GM18867 (cell line): ENCODE measurements at regions not wholly inside any gene's neighbourhood (a gene's known extent, or its start where the extent isn't known, plus 50 kb on each side); places are given as distances from the start of the nearest gene placed in this dataset.

Experiments
- ATAC-seq: cut with Tn5 transposase; IDR thresholded peaks from one replicate; pipeline ENCODE4 v1.9.1; 2021; ENCODE audit warnings: mild to moderate bottlenecking, moderate library complexity; ENCODE audit not compliant: unreplicated experiment

DNA sequence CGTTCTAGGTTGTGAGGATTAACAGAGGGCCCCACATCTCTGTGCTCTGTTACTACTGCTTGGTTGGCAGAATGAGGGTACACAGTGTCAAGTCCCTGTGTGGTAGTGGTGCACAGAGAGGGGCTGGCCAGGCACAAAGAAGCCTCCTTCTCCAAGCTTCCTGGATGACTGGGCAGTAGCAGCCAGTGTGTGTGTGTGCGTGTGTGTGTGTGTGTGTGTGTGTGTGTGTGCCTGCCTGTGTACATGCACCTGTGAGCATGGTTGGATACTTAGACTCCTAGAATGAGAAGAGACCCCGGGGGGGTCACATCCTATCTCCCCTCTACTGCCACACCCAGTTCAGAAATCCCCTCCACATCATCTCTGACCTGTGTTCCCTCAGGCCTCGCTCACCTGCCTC lies 146.7 kb upstream of the UNC5B start:
- no peak for ATAC-seq

DNA sequence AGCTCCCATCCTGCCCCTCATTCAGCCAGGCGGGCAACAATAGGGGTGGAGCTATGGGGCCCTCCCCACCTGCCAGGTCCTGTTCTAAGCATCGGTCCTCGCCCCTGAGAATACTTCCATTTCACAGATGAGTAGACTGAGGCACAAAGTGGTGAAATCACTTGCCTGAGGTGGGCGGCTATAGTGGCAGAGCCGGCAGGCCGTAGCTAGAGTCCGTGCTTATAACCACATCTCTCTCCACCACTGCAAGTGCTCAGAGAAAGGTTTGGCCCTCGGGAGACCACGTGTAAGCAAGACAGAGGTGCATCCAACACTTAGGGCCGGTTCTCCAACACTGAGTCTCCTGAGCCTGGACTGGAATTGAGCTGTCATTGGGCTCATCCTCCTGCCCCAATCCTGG lies 145.8 kb upstream of the UNC5B start:
- ATAC-seq, result no peak

DNA sequence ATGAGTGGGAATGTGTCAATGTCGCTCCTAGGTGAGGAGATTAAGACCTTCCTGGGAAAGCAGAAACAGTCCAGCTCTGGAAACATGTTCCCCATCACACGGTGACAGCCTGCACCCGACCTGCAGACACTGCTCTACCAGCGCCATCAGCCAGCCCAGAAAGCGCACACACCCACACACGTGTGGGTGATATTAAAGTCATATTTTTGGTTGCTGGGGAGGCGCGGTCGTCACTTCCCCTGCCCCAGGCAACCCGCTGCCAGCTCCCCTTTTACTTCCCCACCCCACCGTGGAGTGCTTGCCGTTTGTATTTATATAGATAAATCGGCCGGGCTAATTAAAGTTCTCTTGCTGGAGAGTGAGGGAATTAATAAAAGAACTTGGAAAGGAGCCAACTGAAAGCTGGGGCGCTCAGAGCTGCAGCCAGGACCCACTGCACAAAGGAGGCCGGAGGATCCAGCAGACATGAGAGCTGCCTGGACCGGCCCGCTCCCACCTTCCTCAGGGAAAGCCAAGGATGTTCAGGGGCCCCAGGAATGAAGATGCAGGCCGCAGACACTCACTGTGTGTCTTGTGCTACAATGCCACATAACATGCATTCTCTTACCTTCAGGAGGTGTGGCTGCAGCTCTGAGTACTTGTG lies 145.2 kb upstream of the UNC5B start:
- ATAC-seq, result no peak

DNA sequence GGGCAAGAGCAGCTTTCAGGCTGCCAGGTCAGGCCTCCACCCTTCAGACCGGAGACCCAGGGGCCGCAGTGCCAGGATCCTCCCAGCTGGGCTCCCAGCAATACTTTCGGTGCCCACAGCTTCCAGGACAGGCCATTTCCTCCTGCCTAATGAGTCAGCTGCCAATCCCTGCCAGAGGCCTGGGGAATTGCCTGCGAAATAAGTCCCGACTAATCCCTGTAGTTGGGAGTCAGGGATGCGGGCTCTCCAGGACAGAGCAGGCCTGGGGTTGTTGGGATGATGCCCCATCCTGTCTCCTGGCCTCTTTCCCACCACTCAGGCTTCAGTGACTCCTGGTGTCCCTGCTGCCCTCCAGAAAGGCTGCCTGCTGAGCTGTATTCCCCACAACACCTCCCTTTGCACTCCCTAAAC lies 143.5 kb upstream of the UNC5B start:
- ATAC-seq, result no peak

DNA sequence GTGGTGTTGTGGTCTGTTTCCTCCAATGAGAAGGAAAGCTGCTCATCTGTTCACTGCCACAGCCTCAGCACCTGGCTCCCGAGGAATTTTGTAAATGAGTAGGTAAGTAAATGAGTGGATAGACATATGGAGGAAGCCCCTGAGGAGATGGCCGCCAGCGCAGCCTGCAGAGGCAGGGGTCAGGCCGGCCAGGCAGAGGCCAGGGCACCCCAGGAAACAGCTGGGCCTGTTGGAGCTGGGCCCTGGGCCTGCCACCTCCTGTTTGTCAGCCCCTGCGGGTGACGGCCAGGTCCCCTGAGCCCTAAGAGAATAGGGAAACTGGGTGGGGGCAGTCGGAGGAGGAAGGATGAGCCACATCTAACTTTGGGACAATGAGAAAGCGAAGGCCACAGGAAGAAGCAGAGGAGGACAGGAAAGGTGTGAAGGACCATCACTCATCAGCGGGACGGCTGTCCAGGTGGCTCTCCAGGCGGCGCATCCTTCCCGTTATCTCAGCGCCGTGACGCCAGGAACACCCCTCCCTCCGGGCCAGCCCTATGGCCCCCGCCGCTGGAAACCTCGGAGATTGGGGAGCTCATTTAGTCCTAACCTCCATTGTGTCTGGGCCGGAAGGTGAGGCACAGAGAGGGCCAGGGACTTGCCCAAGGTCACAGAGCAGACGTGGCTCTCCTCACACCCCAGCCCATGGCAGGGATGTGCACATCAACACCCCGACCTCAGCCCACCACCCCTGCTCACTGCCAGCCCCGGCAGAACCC lies 142.3 kb upstream of the UNC5B start:
- ATAC-seq, result no peak

DNA sequence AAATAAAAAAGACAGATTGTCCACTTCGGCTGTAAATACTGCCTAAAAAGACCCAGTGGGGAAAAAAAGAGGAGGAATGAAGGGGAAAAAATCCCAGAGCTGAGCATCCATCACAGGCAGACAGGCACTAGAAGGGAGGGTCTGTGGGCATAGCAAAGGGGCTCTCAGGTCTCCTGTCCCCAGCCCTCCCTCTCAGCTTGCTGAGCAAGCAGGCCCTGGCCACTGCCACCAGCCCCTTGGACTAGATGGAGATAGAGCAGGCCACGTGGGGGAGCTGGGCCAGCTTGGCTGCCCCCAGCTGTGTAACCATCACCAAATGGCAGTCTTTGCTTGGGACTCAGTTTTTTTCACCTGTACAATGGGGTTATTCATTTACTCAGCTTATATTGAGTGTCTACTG lies 141.6 kb upstream of the UNC5B start:
- ATAC-seq, result no peak

DNA sequence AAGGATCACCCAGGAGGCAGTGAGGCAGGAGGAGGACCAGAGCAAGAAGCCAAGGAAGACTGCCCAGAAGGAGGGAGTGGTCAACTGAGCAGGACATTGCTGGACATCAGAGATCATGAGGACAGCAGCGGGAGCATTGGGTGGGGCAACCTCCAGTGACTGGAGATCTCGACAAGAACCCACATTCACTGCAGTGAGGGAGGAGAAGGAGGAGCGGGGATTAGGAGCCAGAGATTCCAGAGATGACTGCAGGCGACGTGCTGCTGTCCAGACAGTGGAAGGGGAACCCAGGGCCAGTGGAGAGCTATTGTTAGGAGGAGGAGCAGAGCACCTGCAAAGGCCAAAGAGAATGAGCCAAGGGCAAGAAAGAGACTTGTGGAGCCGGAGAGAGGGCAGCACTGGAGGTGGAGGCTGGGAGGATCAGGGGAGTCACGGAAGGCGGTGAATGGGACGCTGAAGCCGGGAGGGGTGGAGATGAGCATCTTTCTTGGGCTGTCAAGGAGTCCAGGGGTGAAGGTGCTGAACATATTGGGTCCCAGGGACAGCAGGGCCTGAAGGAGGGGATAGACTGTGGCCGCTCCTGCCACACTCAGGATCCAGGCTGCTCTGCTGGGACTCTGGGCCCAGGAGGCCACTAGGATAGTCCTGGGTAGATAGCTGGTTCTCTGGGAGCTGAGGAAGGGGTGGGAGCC lies 140.1 kb upstream of the UNC5B start:
- ATAC-seq, result no peak

DNA sequence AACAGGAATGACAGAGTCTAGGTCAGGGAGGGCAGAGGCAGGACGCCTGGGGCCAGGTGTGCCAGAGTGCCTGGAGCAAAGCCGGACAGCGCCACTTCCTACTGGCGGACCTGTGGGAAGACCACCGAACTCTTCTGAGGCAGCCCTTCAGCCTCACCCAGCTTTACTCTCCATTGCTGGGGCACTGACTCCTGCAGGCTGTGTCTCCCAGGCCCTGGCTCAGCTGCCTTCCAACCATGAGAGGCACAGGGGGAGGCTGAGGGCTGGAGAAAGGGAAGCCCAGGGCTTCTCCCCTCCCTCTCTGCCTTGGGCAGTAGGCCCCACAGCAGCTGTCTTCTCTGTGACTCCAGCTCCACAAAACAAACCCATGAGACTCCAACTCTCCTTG lies 139.6 kb upstream of the UNC5B start:
- no peak for ATAC-seq

DNA sequence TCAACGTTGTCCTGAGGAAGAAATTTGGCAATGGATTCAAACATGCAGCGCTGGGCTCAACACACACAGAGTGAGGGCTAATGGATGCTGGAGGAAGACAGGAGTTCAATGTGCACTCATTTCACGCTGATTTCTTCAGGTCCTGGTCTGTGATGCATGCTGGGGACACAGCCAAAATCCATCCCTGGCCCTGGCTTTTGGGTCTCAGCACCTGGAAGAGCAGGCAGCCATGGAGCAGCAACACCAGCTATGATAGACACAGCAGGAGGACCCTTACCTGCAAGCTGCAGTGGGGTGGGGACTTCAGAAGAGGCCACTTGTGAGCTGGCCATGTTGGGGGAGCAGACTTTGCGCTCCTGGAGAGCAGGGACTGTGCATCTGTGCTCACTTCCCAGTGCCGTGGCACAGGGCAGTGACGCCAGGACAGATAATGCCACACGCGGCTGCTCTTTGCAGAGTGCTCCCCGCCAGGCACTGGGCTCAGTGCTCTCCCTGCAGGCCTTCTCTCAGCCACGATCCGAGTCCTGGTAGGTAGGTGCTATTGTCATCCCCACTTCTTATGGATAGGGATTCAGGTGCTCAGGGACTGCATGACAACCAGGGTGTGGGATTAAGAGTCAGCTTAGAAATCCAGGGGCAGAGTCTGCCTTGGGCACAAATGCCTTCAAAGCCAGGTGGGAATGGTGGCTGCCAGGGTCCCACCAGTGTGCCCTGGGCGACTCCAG lies 138.8 kb upstream of the UNC5B start:
- no peak for ATAC-seq

DNA sequence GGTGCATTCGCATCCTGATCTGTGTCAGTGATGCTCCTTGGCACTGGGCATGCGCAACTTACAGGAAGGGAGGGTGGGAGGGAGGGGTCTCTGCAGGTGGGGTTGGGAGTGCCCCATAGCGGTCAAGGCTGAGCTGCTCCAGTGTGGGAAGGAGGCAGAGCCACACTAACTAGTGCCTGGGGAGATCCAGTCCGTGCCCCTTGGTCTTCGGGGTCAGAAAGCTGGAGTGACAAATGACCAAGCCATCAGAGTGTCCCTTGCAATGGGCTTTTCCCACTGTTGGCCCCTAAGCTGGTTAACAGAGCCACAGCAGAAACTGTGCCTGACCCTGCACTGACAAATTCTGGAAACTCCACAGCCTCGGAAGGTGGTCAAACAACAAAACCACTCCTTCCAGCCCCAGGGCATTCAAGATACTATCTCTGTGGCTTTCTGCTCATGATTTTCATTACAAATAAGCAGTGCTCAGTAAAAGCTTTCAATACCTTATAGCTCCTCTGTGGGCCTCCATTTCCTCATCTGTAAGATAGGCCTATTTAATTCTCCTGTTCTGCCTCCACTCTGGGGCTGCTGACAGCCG lies 138.1 kb upstream of the UNC5B start:
- no peak for ATAC-seq

DNA sequence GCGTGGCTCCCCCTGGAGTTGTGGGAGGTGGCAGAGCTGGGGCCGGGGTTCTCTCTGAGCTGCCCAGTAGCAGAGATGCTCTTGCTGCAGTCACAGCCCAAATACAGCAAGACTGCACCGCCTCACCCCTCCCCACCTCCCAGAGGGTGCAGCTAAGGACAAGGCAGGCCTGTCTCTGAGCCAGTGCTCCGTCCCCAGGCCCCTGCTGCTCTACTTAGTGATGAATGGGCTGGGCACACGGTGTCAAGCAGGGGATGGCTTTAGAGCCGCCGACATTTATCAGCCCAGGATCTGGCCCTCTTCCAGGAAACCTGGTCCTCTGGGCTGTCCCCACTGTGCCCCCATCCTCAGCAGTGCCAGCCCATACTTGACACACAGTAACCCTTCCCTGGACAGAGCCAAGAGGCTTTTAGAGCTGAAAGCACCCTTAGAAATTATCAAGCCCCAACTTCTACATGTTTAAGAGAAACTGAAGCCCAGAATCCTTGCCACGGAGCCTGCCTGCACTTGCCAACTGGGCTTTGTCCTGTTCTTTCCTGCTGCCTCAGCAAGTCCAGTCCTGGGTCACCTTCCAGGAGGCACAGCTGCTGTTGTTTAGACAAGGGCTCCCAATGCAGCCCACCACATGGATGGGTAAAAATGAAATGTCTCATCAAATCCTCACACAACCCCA lies 137.1 kb upstream of the UNC5B start:
- no peak for ATAC-seq

DNA sequence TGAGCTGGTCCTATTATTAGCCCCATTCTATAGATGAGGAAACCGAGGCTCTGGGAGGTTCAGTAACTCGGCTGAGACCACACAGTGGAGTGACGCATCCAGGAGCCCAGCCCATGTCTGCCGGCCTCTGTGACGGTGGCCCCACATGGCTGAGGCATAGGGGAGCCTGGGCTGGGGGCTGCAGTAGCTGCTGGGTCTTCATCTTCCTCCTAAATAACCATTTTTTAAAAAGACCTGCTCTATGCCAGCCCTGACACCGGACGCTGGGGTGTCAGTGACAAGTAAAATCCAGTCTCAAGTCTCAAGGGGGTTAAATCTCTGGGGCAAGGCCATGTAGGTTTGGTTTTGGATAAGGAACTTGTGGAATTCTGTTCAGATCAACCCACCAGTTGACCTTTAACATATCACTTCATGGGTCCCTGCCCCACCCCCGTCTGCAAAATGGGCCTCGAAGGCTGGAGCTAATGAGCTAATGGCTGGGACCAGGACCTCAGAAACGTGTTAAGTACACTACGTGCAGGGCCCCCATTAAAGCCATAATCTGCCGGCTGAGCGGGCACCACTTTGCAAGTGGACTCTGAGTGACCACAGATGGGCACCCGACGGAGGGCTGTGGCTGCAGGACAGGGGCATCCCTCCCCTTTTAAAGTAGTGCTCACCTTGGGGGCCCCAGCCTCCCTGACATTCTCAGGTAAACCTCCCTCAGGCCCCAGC lies 136.5 kb upstream of the UNC5B start:
- ATAC-seq, result no peak

DNA sequence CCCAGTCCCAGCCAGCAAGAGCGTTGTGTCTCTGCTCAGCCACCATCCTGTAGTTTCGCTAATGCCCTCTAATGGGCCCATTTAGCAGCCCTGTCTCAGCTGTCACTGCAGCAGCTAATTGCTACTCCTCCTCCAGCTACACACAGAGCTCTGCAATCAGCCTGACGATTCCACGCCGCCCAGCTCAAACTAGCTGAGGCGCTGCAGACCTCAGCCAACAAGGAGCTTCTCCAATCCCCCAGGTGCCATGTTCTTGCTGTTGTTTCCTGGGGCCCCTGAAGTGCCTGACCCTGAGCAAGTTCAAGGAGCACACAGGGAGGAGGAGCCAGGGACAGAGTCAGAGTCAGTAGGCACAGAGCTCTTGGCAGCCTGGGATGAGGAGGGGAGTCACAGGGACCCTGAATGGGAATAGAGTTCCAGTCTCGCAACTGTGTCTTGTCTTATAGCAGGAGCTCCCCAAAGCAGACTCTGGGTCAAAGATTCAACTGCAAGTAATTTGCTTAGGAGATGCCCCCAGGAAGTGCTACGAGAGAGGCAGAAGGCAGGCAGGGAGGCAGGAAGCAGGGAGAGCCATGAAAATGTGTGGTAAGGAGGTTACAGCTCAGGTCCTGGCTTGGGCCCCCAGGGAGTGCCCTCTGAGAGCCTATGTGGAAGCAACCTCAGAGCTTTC lies 135.8 kb upstream of the UNC5B start:
- ATAC-seq, result no peak

DNA sequence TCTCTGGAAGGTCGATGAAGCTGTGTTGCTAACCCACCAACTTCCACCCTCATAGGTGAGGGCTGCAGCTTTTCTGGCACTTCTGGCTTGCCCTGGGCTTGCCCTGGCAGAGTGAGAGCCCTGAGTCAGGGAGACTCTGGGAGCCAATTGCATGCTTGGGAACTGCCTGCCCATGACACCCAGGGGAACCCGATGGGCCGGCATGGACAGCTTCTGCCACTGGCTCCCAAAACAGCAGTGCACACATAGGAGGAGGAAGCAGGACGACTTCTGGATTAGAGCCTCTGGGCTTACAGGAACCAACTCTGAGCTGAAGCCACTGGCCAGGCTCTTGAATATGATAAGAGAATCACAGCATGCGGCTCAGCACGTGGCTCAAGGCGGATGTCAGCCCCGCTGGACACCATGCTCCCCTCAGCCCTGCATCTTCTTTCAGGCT lies 135.2 kb upstream of the UNC5B start:
- no peak for ATAC-seq

DNA sequence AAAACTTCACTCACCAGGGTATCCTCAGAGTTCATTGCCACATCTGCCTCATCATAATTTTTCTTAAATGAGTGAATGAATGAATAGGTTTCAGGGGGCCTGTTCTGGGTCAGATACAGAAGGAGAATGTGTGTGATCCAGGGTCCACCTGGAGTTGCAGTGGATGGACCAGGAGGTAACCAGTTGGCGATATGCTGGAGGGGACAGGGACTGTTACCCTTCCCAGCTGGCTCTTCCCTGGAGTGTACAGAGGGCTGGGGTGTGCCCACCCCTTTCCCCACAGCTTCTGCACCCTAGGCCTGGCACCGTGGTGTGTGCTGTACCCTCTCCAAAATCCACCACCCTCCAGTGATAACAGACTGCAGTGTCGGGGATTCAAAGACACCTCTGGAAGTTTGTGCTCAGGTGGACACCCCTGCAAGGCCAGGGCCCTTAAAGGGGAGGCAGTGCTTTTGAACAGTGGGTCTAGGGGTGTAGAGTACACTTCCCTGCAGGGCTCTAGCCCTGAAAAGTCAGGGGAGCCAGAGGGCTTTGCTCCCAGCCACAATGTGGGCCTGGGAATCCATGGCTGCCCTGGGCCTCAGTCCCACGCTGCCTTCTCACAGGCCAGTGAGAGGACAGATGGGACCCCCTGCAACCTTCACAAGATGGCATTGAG lies 134.4 kb upstream of the UNC5B start:
- no peak for ATAC-seq

DNA sequence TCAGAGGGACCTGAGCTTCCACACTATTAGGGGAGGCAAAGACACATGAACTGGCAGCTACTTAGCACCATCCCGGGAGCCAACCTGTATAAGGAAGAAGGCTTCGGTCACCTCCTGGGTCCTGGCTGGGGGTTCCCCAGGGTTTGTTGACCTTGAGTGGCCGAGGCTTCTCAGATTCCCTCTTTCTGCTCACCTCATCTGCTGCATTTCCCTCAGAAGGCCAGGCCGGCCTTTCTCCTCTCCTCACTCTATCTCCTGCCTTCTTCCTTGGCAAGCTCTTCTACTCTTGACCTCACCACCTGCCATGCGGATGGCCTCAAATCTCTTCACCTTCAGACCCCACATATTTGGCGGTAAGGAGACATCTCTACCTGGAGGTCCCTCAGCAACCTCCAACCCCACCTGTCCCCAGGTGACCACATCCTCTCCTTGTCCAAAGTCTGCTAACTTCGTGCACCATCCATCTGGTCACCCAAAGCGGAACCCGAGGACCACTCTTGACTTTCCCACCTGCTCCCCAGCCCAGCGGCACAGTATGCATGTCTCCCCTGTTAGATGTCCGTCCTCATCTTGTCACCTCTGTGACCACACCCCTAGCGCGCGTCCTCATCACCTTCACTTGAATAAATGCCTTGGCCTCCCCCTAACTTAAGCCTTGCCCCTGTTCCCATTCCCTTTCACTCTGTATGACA lies 133.8 kb upstream of the UNC5B start:
- ATAC-seq, result no peak

DNA sequence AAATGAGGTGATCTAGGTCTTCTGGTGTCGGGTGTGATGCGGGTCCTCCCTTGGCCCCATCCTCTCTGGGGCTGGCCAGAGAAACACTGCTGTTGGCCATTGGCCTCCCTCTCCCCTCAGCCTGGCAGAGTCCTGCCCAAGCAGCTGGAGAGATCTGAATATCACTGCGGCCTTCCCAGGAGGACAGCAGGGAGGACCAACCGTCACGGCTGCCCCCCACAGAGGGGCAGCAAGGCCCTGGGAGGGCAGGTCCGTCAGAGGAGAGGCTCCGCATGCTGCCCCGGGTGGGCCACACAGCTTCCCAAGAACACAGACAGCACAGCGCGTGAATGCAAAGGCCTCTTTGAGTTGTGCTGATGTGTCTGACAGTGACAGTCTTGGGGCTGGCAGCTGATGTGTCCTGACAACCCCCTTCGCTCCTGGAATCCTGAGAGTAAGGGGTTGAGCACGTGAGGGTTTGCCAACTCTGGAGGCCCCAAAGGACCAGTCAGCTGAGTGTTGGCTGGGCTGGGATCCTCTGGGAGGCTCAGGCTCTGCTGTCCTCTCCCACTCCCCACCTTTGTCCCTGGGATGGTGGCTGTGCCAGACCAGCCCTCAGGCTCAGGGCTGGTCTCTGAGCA lies 132.5 kb upstream of the UNC5B start:
- ATAC-seq, result no peak
